IMR-90 (cell line): ENCODE measurements at regions not wholly inside any gene's neighbourhood (a gene's known extent, or its start where the extent isn't known, plus 50 kb on each side); places are given as distances from the start of the nearest gene placed in this dataset.

Source experiments
- ATAC-seq: fragments of 200-7000 bp; cut with Tn5 transposase; 2 replicates; pipeline ENCODE4 v1.9.1; 2020; ENCODE audit warnings: low read depth, mild to moderate bottlenecking, moderate library complexity
- BruUV-seq: library from RNA; stranded (reverse); fragments of 400-500 nt; replicated peaks from 2 replicates; lab custom pipeline; 2021; lab: Mats Ljungman, UMichigan
- CTCF ChIA-PET: fragments of 300-600 bp; formaldehyde crosslinking; extraction: SDS; loops from one replicate; lab custom pipeline; 2021; ENCODE audit warnings: antibody characterized with exemption; lab: Yijun Ruan, JAX
- POLR2A ChIA-PET: fragments of 300-600 bp; sonication (Branson Sonifier 250); formaldehyde crosslinking; loops from one replicate; lab custom pipeline; 2022; ENCODE audit warnings: antibody characterized with exemption; ENCODE audit not compliant: unreplicated experiment; lab: Charles Lee
- DNase-seq: peaks from one replicate; pipeline ENCODE4 v3.0.0; 2013
- H2AFZ ChIP-seq: replicated peaks from 2 replicates; pipeline ENCODE3; 2013; ENCODE audit warnings: low read length, mild to moderate bottlenecking; ENCODE audit not compliant: poor library complexity
- H2AK5ac ChIP-seq: 2 replicates; pipeline ENCODE4 v1.6.1; 2013; ENCODE audit warnings: low read depth, low read length, inconsistent platforms
- H2AK9ac ChIP-seq: replicated peaks from 2 replicates; pipeline ENCODE3; 2013; ENCODE audit warnings: mild to moderate bottlenecking, low read depth, low read length, moderate library complexity; ENCODE audit not compliant: poor library complexity
- H2BK120ac ChIP-seq: 2 replicates; pipeline ENCODE4 v1.6.1; 2013; ENCODE audit warnings: low read depth, low read length, inconsistent platforms
- H2BK15ac ChIP-seq: 3 replicates; pipeline ENCODE4 v1.6.1; 2013; ENCODE audit warnings: low read depth, low read length, inconsistent platforms
- H2BK20ac ChIP-seq: 2 replicates; pipeline ENCODE4 v1.6.1; 2013; ENCODE audit warnings: low read depth, mild to moderate bottlenecking, inconsistent platforms, low read length, moderate library complexity
- H2BK5ac ChIP-seq: 2 replicates; pipeline ENCODE4 v1.6.1; 2013; ENCODE audit warnings: mild to moderate bottlenecking, low read depth, low read length, inconsistent platforms; ENCODE audit not compliant: poor library complexity, severe bottlenecking
- H3K14ac ChIP-seq: replicated peaks from 2 replicates; pipeline ENCODE4 v1.6.1; 2013; ENCODE audit warnings: low read depth, low read length, inconsistent platforms
- H3K18ac ChIP-seq: 2 replicates; pipeline ENCODE4 v1.6.1; 2013; ENCODE audit warnings: low read depth, low read length, control low read depth
- H3K23ac ChIP-seq: 2 replicates; pipeline ENCODE4 v1.6.1; 2013; ENCODE audit warnings: low read depth, low read length, inconsistent platforms
- H3K27ac ChIP-seq: 2 replicates; pipeline ENCODE4 v1.5.1; 2013; ENCODE audit warnings: mild to moderate bottlenecking, control low read depth, low read length; ENCODE audit not compliant: insufficient read depth
- H3K27me3 ChIP-seq: 2 replicates; pipeline ENCODE4 v1.6.1; 2013; ENCODE audit warnings: low read length; ENCODE audit not compliant: control insufficient read depth, insufficient read depth
- H3K36me3 ChIP-seq: 2 replicates; pipeline ENCODE4 v1.6.1; 2013; ENCODE audit warnings: low read length, mixed read lengths; ENCODE audit not compliant: control insufficient read depth, insufficient read depth
- H3K4ac ChIP-seq: 2 replicates; pipeline ENCODE4 v1.6.1; 2013; ENCODE audit warnings: low read depth, low read length, inconsistent platforms
- H3K4me1 ChIP-seq: 2 replicates; pipeline ENCODE4 v1.6.1; 2013; ENCODE audit warnings: low read length, mixed read lengths; ENCODE audit not compliant: control insufficient read depth, insufficient read depth
- H3K4me2 ChIP-seq: 2 replicates; pipeline ENCODE4 v1.6.1; 2013; ENCODE audit warnings: low read depth, mild to moderate bottlenecking, control low read depth, low read length, moderate library complexity
- H3K4me3 ChIP-seq: 2 replicates; pipeline ENCODE4 v1.5.1; 2013; ENCODE audit warnings: low read depth, mild to moderate bottlenecking, control low read depth, low read length, moderate library complexity; ENCODE audit not compliant: insufficient read depth
- H3K56ac ChIP-seq: 2 replicates; pipeline ENCODE4 v1.6.1; 2013; ENCODE audit warnings: low read length, inconsistent platforms; ENCODE audit not compliant: insufficient read depth; ENCODE audit errors: extremely low read depth
- H3K79me1 ChIP-seq, 2 experiments: 2 replicates each; pipeline ENCODE4 v1.6.1; 2013; ENCODE audit warnings: low read length in 2 of 2, inconsistent platforms in 1 of 2, low read depth in 1 of 2
- H3K9ac ChIP-seq: 2 replicates; pipeline ENCODE4 v1.6.1; 2013; ENCODE audit warnings: low read depth, low read length, control low read depth
- H3K9me1 ChIP-seq: 2 replicates; pipeline ENCODE4 v1.6.1; 2013; ENCODE audit warnings: low read length, inconsistent platforms; ENCODE audit not compliant: insufficient read depth
- H3K9me3 ChIP-seq: 2 replicates; pipeline ENCODE4 v1.6.1; 2013; ENCODE audit warnings: low read length; ENCODE audit not compliant: control insufficient read depth, insufficient read depth
- H4K20me1 ChIP-seq: 2 replicates; pipeline ENCODE4 v1.6.1; 2013; ENCODE audit warnings: low read length, inconsistent platforms; ENCODE audit not compliant: insufficient read depth
- H4K5ac ChIP-seq: 2 replicates; pipeline ENCODE4 v1.6.1; 2013; ENCODE audit warnings: mild to moderate bottlenecking, low read depth, low read length, control low read depth
- H4K8ac ChIP-seq, 2 experiments: 2 replicates each; pipeline ENCODE4 v1.6.1; 2013; ENCODE audit warnings: low read depth in 2 of 2, low read length in 2 of 2, control low read depth in 1 of 2, inconsistent platforms in 1 of 2
- H4K91ac ChIP-seq: 2 replicates; pipeline ENCODE4 v1.6.1; 2013; ENCODE audit warnings: low read depth, low read length, inconsistent platforms; ENCODE audit not compliant: insufficient read depth
- BHLHE40 ChIP-seq: fragments of 150-350 bp; IDR thresholded peaks from 2 replicates; pipeline ENCODE4 v1.6.1; 2016; ENCODE audit warnings: mild to moderate bottlenecking, low read depth, low read length
- CEBPB ChIP-seq: IDR thresholded peaks from 2 replicates; pipeline ENCODE4 v1.6.1; 2012; ENCODE audit warnings: low read depth, low read length, improper control_type of control experiment
- CHD1 ChIP-seq: IDR thresholded peaks from 2 replicates; pipeline ENCODE4 v1.6.1; 2012; ENCODE audit warnings: low read depth, low read length, improper control_type of control experiment
- CTCF ChIP-seq: conservative IDR thresholded peaks from 2 replicates; pipeline ENCODE4 v1.5.1; 2012; ENCODE audit warnings: mild to moderate bottlenecking, low read depth, low read length, improper control_type of control experiment
- ELK1 ChIP-seq: fragments of 150-350 bp; IDR thresholded peaks from 2 replicates; pipeline ENCODE4 v1.6.1; 2016; ENCODE audit warnings: low read depth, mild to moderate bottlenecking, low read length, moderate library complexity, borderline replicate concordance
- FOS ChIP-seq: fragments of 150-350 bp; IDR thresholded peaks from 2 replicates; pipeline ENCODE4 v1.6.1; 2016; ENCODE audit warnings: low read depth, low read length
- MAFK ChIP-seq: IDR thresholded peaks from 2 replicates; pipeline ENCODE4 v1.6.1; 2012; ENCODE audit warnings: low read depth, low read length, improper control_type of control experiment
- MAZ ChIP-seq: IDR thresholded peaks from 2 replicates; pipeline ENCODE4 v1.6.1; 2012; ENCODE audit warnings: low read depth, mild to moderate bottlenecking, low read length, improper control_type of control experiment, moderate library complexity, borderline replicate concordance
- MXI1 ChIP-seq: IDR thresholded peaks from 2 replicates; pipeline ENCODE4 v1.6.1; 2012; ENCODE audit warnings: low read depth, mild to moderate bottlenecking, low read length, moderate library complexity, borderline replicate concordance
- NFE2L2 ChIP-seq: fragments of 150-350 bp; IDR thresholded peaks from 2 replicates; pipeline ENCODE4 v1.6.1; 2016; ENCODE audit warnings: low read depth, mild to moderate bottlenecking, low read length
- POLR2A ChIP-seq: IDR thresholded peaks from 2 replicates; pipeline ENCODE4 v1.6.1; 2012; ENCODE audit warnings: mild to moderate bottlenecking, low read depth, low read length
- RAD21 ChIP-seq: IDR thresholded peaks from 2 replicates; pipeline ENCODE4 v1.6.1; 2012; ENCODE audit warnings: low read length, improper control_type of control experiment
- RCOR1 ChIP-seq: IDR thresholded peaks from 2 replicates; pipeline ENCODE4 v1.6.1; 2012; ENCODE audit warnings: mild to moderate bottlenecking, low read length, improper control_type of control experiment; ENCODE audit not compliant: insufficient replicate concordance
- RFX5 ChIP-seq: IDR thresholded peaks from 2 replicates; pipeline ENCODE4 v1.8.0; 2012; ENCODE audit warnings: low read depth, mild to moderate bottlenecking, low read length, moderate library complexity
- SMC3 ChIP-seq: fragments of 150-350 bp; IDR thresholded peaks from 2 replicates; pipeline ENCODE4 v1.6.1; 2016; ENCODE audit warnings: low read depth, mild to moderate bottlenecking, antibody characterized with exemption, low read length, moderate library complexity
- USF2 ChIP-seq: fragments of 150-350 bp; IDR thresholded peaks from 2 replicates; pipeline ENCODE4 v1.6.1; 2017; ENCODE audit warnings: mild to moderate bottlenecking, antibody characterized with exemption, low read length, low read depth
- WGBS, 2 experiments: methylation state at CpG; one replicate each; pipeline versions ENCODE4 v1.1.5 to v1.1.7; 2013; ENCODE audit warnings: missing lambda C conversion rate in 2 of 2; ENCODE audit not compliant: insufficient read length in 1 of 2; ENCODE audit errors: extremely low coverage in 2 of 2; 5-methylcytosine and 5-hydroxymethylcytosine counted together
- dilution Hi-C: fragments of 300-500 bp; cut with HindIII; formaldehyde crosslinking; loops from one replicate; pipeline ENCODE4 v1.14.3; 2018; ENCODE audit warnings: low sequenced_read_pairs; ENCODE audit not compliant: unreplicated experiment
- in situ Hi-C: fragments of 300-500 bp; cut with MboI; formaldehyde crosslinking; loops from 3 replicates; pipeline ENCODE4 v1.14.3; 2019; ENCODE audit warnings: low sequenced_read_pairs, inconsistent platforms, mixed read lengths
- intact Hi-C: fragments of 100-400 bp; cut with micrococcal nuclease; formaldehyde crosslinking; loops from 2 replicates; pipeline ENCODE4 v1.10.0; 2022

GRCh38 chr2:58970365-58970764 is 729.2 kb upstream of the FANCL start:
- DNase-seq (no peak), ATAC-seq (no peak)
- no peak overlapping the region for H3K14ac ChIP-seq
- no peaks in the 10 kb centered on the region for H4K20me1 ChIP-seq
- no peak overlapping the region for H2BK15ac ChIP-seq
- no peaks in the 10 kb centered on the region for H3K36me3 ChIP-seq
- TF ChIP-seq MXI1 (no peak), BHLHE40 (no peak), POLR2A (no peak), CEBPB (no peak), RFX5 (no peak), CHD1 (no peak), RCOR1 (no peak), ELK1 (no peak), FOS (no peak), SMC3 (no peak), MAFK (no peak), USF2 (no peak), CTCF (no peak), MAZ (no peak), RAD21 (no peak), NFE2L2 (no peak)
- H4K91ac ChIP-seq, result no peak overlapping the region
- no peaks in the 10 kb centered on the region for H3K9me1 ChIP-seq
- no peak overlapping the region for H2BK20ac ChIP-seq
- no peak overlapping the region for H2BK120ac ChIP-seq
- H3K27me3 ChIP-seq, result no peaks in the 10 kb centered on the region
- POLR2A ChIA-PET, result no interaction called here
- no peak overlapping the region for H3K4me2 ChIP-seq
- no peaks in the 10 kb centered on the region for H3K4me1 ChIP-seq
- H4K5ac ChIP-seq, result no peak overlapping the region
- H3K79me1 ChIP-seq, result no peaks in the 10 kb centered on the region
- in situ Hi-C loops (no loop called here), dilution Hi-C loops (no loop called here), intact Hi-C loops (no loop called here)
- H3K27ac ChIP-seq, result no peak overlapping the region
- no peak overlapping the region for H3K23ac ChIP-seq
- H3K18ac ChIP-seq, result no peak overlapping the region
- H2AFZ ChIP-seq, result no peak overlapping the region
- H3K4ac ChIP-seq, result no peak overlapping the region
- no peak overlapping the region for H3K9ac ChIP-seq
- H2AK5ac ChIP-seq, result no peak overlapping the region
- H4K8ac ChIP-seq, result no peak overlapping the region
- H2BK5ac ChIP-seq, result no peak overlapping the region
- no peak overlapping the region for H3K56ac ChIP-seq
- CTCF ChIA-PET, result no interaction called here
- no peaks in the 10 kb centered on the region for H3K9me3 ChIP-seq
- H2AK9ac ChIP-seq, result no peak overlapping the region
- WGBS, 2 experiments, result 88% methylated on average over 1 of the region's 4 CpGs; no CpG with 5 or more reads in 1 of the 2 experiments
- BruUV-seq, result no TSS peak
- no peak overlapping the region for H3K4me3 ChIP-seq
